ENCODE measurements at regions not wholly inside any gene's neighbourhood (a gene's known extent, or its start where the extent isn't known, plus 50 kb on each side); places are given as distances from the start of the nearest gene placed in this dataset.

DNA sequence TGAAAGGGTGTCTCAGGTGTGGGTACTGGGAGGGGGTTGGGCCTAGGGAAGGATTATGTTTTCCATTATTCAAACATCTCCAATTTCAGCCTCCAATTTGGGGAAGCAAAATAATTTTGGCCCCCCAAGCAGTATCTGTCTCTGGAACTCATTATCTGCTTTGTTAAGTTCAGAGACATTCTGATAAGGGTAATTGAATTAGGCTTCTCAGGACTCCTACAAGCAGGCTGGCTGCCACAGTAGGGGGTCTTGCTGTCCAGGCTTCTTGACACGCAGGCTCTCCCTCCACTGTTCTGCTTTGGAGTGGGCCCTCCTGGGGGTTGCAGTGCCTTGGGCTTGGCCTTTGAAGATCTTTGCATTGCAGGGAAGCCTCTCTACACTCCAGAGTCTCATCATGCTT lies 108.1 kb upstream of the SIX2 start:
- Histone ChIP-seq H3K27me3 (ENCODE audit: insufficient read depth, poor library complexity, severe bottlenecking) (no peaks in the 10 kb centered on the region), H3K27ac (replicated peaks) (no peak overlapping the region), H3K4me3 (replicated peaks; ENCODE audit: insufficient read depth, low read length) (no peak overlapping the region)
- TF ChIP-seq POLR2AphosphoS5 (IDR thresholded peaks at IDR 0.05; ENCODE audit: low read depth) (no peak), CTCF (IDR thresholded peaks at IDR 0.05; ENCODE audit: insufficient read depth, low read length) (no peak), SPI1 (IDR thresholded peaks at IDR 0.05; ENCODE audit: borderline replicate concordance, low read depth) (no peak), REST (IDR thresholded peaks at IDR 0.05; ENCODE audit: insufficient replicate concordance, low read depth) (no peak), GABPA (IDR thresholded peaks at IDR 0.05; ENCODE audit: low read depth) (no peak)
- no peak for DNase-seq (ENCODE audit: low read depth in 1 of 2, low spot score in 1 of 2)

- H3K27ac ChIP-seq (replicated peaks): no peak overlapping the region
- TF ChIP-seq GABPA (IDR thresholded peaks at IDR 0.05; ENCODE audit: low read depth) (no peak), REST (IDR thresholded peaks at IDR 0.05; ENCODE audit: insufficient replicate concordance, low read depth) (no peak), SPI1 (IDR thresholded peaks at IDR 0.05; ENCODE audit: borderline replicate concordance, low read depth) (no peak), CTCF (IDR thresholded peaks at IDR 0.05; ENCODE audit: insufficient read depth, low read length) (no peak), POLR2AphosphoS5 (IDR thresholded peaks at IDR 0.05; ENCODE audit: low read depth) (no peak)
Measured at GRCh38 chr2:45115181-45115580, 105.9 kb upstream of the SIX2 start.

DNA sequence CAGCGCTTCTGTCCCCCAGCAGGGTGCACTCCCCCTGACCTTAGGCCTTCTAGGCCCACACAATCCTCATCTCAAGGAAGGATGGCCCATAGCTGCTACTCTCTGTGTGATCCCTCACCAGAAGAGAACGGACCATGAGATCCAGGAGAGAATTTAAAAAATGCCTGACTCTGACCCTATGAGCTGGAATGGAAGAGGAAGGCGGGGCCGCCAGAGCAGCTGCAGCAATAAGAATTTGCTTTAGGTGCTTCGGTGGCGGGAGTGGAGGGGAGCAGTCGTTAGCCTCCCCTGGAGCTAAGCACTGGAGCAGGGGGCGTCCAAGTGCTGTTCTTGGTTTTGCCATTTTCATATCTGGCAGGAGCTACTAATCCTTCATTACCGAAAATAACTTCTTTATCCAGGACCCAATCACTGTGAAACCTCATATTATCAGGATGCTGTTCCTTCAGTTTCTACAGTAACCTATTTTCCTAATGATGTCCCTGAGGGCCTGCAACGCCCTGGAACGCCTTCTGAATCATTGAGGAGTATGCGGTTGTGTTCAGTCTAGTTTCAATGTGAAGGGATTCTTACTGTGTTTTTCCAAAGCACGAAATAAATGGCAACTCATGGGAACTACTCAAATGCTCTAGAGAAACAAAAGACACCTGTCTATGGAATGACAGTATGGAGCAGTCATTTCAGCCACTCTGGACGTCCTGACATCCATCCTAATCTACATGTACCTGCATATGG lies 105.1 kb upstream of the SIX2 start:
- TF ChIP-seq REST (IDR thresholded peaks at IDR 0.05; ENCODE audit: insufficient replicate concordance, low read depth) (no peak), SPI1 (IDR thresholded peaks at IDR 0.05; ENCODE audit: borderline replicate concordance, low read depth) (no peak), GABPA (IDR thresholded peaks at IDR 0.05; ENCODE audit: low read depth) (no peak), CTCF (IDR thresholded peaks at IDR 0.05; ENCODE audit: insufficient read depth, low read length) (no peak), POLR2AphosphoS5 (IDR thresholded peaks at IDR 0.05; ENCODE audit: low read depth) (no peak)
- Histone ChIP-seq H3K27me3 (ENCODE audit: insufficient read depth, poor library complexity, severe bottlenecking) (no peaks in the 10 kb centered on the region), H3K4me3 (replicated peaks; ENCODE audit: insufficient read depth, low read length) (no peak overlapping the region), H3K27ac (replicated peaks) (no peak overlapping the region)
- no peak for DNase-seq (ENCODE audit: low read depth in 1 of 2, low spot score in 1 of 2)

More at GRCh38 chr2:45115181-45115580, 105.9 kb upstream of the SIX2 start:
- H3K4me3 ChIP-seq (replicated peaks; ENCODE audit: insufficient read depth, low read length): no peak overlapping the region
- H3K27me3 ChIP-seq (ENCODE audit: insufficient read depth, poor library complexity, severe bottlenecking): no peaks in the 10 kb centered on the region
- DNase-seq (ENCODE audit: low read depth in 1 of 2, low spot score in 1 of 2): no peak
